HL-60/S4 treated with phorbol 12-myristate 13-acetate at 8.2 ng/mL for 4 days and 3 days (cell line): ENCODE measurements at regions not wholly inside any gene's neighbourhood (a gene's known extent, or its start where the extent isn't known, plus 50 kb on each side); places are given as distances from the start of the nearest gene placed in this dataset.
"Not testable (repeated sequence)": the region's sequence is repeated elsewhere in the genome, so short reads cannot be mapped to it uniquely, and the experiment has no call there.

Source experiments
- in situ Hi-C: fragments of 300-500 bp; cut with MboI; formaldehyde crosslinking; loops from 2 replicates; pipeline ENCODE4 v1.15.0; 2022; ENCODE audit warnings: low sequenced_read_pairs

- in situ Hi-C loops: no loop called here
Observed at GRCh38 chr3:177793451-177793850, 596.2 kb upstream of the TBL1XR1 start.

GRCh38 chr3:177795216-177795615 is 597.9 kb upstream of the TBL1XR1 start:
- in situ Hi-C loops: no loop called here

DNA sequence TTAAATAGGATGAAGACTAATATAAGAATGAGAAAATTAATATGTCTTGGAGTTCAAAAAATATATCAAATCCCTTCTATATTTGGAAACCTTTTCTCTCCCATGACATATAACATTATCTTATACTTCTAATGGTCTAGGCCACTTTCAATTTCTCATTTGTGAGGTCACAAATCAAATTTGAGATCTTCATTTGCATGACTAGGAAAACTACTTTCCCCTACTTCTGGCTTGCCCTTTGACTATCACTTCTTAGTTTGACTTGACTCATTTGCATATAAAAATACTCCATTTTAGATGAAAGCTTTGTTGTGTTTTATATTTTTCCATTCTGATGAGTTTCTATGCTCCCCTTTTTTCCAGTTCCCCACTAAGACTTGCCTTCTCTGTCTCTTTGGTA is 598.6 kb upstream of the TBL1XR1 start:
- in situ Hi-C loops: no loop called here

DNA sequence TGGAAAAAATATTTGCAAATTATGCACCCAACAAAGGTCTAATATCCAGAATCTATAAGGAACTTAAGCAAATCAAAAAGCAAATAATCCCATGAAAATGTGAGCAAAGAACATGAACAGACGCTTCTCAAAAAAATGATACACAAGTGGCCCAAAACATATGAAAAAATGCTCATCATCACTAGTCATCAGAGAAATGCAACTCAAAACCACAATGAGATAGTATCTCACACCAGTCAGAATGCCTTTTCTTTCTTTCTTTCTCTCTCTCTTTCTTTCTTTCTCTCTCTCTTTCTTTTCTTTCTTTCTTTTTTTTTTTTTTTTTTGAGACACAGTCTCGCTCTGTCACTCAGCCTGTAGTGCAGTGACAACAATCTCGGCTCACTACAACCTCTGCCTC is 602.9 kb upstream of the TBL1XR1 start:
- in situ Hi-C loops: not testable (repeated sequence)

DNA sequence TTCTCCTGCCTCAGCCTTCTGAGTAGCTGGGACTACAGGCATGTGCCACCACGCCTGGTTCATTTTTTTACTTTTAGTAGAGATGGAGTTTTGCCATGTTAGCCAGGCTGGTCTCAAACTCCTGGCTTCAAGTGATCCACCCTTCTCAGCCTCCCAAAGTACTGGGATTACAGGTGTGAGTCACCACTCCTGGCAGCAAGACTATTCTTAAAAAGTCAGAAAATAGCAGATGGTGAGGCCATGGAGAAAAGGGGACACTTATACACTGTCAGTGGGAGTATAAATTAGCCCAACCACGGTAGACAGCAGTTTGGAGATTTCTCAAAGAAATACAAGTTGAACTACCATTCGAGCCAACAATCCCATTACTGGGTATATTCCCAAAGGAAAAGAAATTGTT is 603.3 kb upstream of the TBL1XR1 start:
- in situ Hi-C loops: no loop called here

DNA sequence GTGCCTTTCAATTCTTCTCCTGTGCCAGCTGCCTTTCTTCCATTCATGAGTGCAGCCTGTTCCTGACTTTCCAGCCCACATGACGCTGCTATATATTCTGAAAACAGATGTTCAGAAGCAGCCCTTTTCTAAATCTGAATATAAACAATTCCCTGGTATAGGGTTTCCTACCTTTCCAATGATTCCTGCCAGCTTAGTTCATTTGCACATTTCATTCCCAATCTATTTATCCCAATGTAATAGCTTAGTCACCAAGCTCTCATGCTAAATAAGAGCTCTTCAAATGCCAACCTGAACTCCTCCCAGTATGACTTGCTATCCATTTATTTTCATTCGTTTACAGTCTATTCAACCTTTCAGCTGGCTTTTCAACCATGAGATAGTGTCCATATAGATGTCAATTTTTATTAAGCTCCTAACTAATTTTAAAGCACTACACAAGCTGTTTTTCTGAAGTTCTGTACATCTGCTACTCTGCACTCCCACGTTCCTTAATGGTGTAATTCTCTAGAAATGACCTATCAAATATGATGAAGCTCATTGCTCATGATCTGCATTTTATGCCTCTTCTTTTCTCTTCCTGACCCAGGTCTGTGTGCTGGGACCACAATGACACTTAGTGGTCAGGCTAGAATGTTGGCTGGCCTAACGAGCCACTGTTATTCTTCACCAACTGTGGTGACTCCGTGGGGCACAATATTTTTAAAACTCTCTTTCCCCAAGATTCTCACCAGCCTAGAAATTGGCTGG is 605.0 kb upstream of the TBL1XR1 start:
- in situ Hi-C loops: no loop called here

GRCh38 chr3:177803500-177803899 is 606.2 kb upstream of the TBL1XR1 start:
- in situ Hi-C loops: no loop called here

- in situ Hi-C loops: no loop called here
Observed at GRCh38 chr3:177804032-177804431, 606.8 kb upstream of the TBL1XR1 start.

- in situ Hi-C loops: no loop called here
Observed at GRCh38 chr3:177804646-177805045, 607.4 kb upstream of the TBL1XR1 start.

DNA sequence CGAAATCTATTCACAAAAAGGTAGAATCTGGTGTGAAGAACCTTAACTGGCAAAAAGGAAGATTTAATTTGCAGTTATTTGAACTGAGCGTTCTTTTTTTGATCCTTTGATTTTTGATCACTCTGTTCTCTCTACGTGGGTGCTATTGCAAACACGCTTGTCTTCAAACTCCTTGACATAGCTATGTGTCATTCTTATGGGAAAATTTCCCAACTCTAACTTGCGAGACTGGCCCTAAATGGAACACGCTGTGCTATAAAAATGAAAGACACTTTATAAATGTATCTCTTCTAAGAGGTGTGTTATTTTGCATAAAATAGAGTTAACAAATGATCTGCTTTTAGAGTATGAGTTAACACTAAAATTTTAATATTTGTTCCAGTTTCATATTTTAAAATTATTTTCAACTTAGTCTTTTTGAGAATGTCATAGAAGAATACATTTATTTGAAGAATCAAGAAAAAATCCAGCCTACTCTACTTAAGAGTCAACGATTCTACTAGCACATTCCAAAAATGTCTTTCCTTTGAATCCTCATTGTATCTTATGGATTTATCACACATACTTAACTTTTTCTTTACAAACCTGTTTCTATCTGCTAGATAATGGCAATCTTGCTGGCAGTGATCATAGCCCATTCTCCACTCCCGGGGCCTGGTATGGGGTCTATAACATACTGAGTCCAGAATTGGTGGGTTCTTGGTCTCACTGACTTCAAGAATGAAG is 610.0 kb upstream of the TBL1XR1 start:
- in situ Hi-C loops: no loop called here

DNA sequence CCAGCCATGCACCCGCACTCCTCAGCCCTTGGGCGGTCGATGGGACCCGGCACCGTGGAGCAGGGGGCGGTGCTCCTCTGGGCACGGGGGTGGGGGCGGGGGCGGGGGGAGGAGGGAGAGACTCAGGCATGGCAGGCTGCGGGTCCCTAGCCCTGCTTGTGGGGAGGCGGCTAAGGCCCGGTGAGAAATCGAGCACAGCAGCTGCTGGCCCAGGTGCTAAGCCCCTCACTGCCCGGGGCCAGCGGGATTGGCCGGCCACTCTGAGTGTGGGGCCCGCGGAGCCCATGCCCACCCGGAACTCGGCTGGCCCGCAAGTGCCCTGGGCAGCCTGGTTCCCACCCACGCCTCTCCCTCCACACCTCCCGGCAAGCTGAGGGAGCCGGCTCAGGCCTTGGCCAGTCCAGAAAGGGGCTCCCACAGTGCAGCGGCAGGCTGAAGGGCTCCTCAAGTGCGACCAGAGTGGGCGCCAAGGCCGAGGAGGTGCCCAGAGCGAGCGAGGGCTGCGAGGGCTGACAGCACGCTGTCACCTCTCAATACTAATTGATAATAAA is 611.7 kb upstream of the TBL1XR1 start:
- in situ Hi-C loops: not testable (repeated sequence)

- in situ Hi-C loops: no loop called here
Observed at GRCh38 chr3:177810162-177810623, 612.9 kb upstream of the TBL1XR1 start.

DNA sequence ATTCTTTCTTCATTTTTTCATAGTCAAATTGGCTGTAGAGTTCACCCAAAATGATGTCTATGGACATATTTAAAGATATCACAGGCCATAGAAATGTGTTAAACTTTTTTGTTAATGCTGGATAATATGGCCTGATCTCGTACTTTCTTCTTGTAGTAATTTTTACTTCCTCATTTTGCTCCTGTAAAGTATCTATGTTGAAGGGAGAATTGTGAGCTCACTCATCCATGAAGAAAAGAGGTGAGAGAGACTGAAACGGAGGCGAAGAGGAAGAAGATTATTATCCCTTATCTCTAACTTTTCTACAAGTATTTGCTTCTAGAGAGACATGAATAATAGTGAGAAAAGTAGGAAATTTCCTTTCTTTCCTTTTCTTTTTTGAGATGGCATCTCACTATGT is 613.8 kb upstream of the TBL1XR1 start:
- in situ Hi-C loops: no loop called here

DNA sequence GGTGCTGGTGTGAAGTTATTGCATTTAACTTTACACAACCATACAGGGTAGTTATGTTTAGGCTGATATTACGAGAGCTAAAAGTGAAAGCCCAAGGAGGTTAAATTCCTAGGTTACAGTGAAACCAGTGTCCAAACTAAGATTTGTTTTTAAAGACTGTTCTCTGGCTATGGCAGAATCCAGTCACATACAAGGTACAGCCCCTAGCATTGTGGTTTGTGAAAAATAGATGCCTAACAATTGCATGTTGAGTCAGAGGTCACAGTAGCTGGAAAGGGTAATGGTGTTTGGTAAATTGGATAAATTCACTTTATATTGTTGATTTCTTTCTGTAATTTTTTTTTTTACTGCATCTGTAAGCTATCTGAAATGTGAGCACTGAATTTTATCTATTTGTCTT is 614.6 kb upstream of the TBL1XR1 start:
- in situ Hi-C loops: no loop called here

- in situ Hi-C loops: no loop called here
Observed at GRCh38 chr3:177812492-177812891, 615.2 kb upstream of the TBL1XR1 start.

DNA sequence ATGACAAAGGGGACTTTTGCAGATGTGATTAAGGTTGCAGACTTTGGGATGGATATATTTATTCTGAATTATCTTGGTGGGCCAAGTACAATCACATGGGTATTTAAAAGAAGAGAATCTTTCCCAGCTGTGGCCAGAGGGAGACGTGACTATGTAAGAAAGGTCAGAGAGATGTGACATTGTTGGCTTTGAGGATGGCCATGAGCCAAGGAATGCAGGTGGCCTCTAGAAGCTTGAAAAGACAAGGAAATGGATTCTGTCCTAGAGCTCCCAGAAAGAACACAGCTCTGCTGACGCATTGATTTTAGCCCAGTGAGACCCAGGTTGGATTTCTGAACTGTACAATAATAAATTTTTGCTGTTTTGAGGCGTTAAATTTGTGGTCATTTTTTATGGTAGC is 616.0 kb upstream of the TBL1XR1 start:
- in situ Hi-C loops: no loop called here

GRCh38 chr3:177816667-177817208 is 619.5 kb upstream of the TBL1XR1 start:
- in situ Hi-C loops: no loop called here

- in situ Hi-C loops: no loop called here
Observed at GRCh38 chr3:177817751-177818150, 620.5 kb upstream of the TBL1XR1 start.

DNA sequence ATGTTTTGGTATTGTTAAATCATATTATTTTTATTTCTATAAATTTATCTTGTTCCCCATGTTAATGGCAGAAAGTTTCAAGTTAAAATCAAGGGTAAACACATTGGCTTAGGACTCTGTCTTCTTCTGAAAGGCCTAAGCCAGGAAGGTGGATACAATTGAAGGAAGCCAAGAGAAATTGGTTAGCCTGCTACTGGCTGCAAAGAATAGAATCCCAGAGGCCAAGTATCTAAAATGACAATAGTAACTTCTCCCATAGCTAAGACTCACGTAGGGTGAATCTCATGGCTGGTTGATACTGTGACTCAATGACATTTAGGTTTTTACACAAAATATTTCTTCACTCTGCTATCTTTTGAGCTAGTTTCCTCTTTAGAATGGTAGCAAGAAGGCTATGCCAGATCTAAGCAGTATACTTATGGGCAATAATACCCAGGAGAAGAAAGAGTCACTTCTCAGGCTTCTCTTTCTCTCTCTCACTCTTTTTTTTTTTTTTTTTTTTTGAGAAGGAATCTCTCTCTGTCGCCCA is 621.5 kb upstream of the TBL1XR1 start:
- in situ Hi-C loops: no loop called here

GRCh38 chr3:177820683-177821316 is 623.5 kb upstream of the TBL1XR1 start:
- in situ Hi-C loops: no loop called here

DNA sequence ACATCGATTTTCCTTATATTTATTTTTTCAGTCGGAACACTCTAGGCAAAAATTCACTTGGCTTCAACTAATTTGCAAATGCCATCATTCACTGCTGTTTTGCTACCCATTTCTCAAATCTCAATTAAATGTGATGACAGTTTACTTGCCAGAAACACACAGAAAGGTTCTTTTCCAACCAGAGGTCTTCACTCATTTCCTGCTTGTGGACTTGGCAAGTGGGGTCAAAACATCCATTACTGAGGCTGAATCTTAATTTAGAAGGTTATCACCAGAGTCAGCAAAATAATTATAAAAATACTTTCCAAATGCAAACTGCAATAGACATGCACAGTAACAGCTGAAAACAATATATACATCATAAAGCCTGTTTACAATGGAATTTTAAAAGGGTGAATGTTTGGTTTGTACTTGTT is 625.4 kb upstream of the TBL1XR1 start:
- in situ Hi-C loops: no loop called here
